ENCODE measurements at regions not wholly inside any gene's neighbourhood (a gene's known extent, or its start where the extent isn't known, plus 50 kb on each side); places are given as distances from the start of the nearest gene placed in this dataset.
"Not testable (repeated sequence)": the region's sequence is repeated elsewhere in the genome, so short reads cannot be mapped to it uniquely, and the experiment has no call there.

DNA sequence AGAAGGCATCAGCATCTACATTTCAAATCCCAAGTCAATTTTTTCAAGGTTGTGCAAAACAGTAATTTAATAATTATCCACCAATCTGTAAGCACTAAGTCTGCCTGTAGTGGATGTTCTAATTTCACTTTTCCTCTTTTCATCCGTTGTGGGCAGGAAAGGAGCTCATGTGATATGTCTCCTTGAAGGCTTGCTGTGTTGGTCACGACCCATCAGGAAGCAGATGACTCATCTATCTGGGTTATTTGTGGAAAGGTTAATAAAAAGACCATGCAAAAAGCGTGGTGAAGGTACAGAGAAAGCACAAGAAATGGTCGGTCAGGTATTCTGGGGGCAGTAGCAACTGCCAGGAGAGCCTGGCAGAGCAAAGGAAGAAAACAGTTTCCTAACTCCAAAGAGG, 476.7 kb upstream of the RAB6C start:
- TF ChIP-seq, protein P1, sequence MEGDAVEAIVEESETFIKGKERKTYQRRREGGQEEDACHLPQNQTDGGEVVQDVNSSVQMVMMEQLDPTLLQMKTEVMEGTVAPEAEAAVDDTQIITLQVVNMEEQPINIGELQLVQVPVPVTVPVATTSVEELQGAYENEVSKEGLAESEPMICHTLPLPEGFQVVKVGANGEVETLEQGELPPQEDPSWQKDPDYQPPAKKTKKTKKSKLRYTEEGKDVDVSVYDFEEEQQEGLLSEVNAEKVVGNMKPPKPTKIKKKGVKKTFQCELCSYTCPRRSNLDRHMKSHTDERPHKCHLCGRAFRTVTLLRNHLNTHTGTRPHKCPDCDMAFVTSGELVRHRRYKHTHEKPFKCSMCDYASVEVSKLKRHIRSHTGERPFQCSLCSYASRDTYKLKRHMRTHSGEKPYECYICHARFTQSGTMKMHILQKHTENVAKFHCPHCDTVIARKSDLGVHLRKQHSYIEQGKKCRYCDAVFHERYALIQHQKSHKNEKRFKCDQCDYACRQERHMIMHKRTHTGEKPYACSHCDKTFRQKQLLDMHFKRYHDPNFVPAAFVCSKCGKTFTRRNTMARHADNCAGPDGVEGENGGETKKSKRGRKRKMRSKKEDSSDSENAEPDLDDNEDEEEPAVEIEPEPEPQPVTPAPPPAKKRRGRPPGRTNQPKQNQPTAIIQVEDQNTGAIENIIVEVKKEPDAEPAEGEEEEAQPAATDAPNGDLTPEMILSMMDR (IDR thresholded peaks at IDR 0.05; ENCODE audit: control insufficient read depth, extremely low read depth, insufficient read depth) = no peak
- no peak for DNase-seq (ENCODE audit: low read depth)
- H3K4me3 ChIP-seq (ENCODE audit: low read depth, low read length) = no peak overlapping the region

DNA sequence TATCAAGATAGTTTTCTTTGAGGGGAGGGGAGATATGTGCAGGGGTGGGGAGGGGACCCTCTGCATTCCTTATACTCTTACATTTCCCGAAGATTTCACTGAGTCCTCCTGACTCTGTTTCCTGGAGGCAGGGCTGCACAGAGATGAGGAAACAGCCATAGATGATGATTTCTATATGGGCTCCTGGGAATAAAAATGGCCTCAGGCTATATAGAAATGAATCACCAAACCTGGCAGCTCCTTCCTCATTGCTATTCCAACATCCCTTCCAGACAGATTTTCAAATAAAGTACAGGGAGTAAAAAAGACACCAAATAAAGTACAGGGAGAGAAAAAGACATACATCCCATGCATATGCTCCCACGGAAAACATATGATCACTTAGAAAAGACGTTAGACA, 474.8 kb upstream of the RAB6C start:
- TF ChIP-seq, protein P1 (IDR thresholded peaks at IDR 0.05; ENCODE audit: control insufficient read depth, extremely low read depth, insufficient read depth) = no peak
- no peak overlapping the region for H3K4me3 ChIP-seq (ENCODE audit: low read depth, low read length)
- DNase-seq (ENCODE audit: low read depth) = no peak

DNA sequence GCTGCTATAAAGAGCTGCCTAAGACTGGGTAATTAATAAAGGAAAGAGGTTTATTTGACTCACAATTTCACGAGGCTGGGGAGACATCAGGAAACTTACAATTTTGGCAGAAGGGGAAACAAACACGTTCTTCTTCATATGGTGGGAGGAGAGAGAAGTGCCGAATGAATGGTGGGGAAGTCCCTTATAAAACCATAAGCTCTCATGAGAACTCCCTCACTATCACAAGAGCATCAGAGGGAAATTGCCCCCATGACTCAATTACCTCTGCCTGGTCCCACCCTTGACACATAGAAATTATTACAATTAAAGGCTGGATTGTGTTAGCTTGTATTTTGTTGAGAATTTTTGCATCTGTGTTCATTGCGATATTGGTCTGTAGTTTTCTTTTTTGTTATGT, 460.5 kb upstream of the RAB6C start:
- H3K4me3 ChIP-seq (ENCODE audit: low read depth, low read length) = no peak overlapping the region
- TF ChIP-seq, protein P1 (IDR thresholded peaks at IDR 0.05; ENCODE audit: control insufficient read depth, extremely low read depth, insufficient read depth) = no peak
- no peak for DNase-seq (ENCODE audit: low read depth)

DNA sequence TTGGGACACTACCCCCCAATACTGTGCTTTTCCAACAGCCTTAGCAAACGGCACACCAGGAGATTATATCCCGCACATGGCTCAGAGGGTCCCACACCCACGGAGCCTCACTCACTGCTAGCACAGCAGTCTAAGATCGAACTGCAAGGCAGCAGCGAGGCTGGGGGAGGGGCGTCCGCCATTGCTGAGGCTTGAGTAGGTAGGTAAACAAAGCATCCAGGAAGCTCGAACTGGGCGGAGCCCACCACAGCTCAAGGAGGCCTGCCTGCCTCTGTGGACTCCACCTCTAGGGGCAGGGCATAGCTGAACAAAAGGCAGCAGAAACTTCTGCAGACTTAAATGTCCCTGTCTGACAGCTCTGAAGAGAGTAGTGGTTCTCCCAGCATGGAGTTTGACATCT, 447.3 kb upstream of the RAB6C start:
- DNase-seq (ENCODE audit: low read depth); H3K4me3 ChIP-seq (ENCODE audit: low read depth, low read length): not testable (repeated sequence)

DNA sequence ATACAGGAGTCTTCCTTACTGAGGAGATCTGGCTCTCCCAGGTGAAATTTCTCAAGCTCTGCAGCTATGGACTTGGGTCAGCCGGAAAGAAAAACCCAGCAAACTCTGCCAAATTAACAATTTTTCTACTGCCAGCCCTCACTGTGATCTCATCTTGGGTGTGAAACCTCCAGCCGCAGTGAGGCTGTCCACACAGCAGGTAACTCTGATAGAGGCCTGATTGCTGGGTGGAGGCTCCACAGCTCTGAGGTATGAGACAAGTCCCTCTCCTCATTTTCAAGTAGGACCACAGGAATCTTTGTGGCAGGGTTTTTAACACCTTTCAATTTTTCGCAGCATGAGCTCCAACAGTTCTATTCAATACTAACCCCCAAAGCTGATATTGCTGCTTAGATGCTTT, 430.6 kb upstream of the RAB6C start:
- no peak overlapping the region for H3K4me3 ChIP-seq (ENCODE audit: low read depth, low read length)
- TF ChIP-seq, protein P1 (IDR thresholded peaks at IDR 0.05; ENCODE audit: control insufficient read depth, extremely low read depth, insufficient read depth) = no peak
- DNase-seq (ENCODE audit: low read depth) = no peak

DNA sequence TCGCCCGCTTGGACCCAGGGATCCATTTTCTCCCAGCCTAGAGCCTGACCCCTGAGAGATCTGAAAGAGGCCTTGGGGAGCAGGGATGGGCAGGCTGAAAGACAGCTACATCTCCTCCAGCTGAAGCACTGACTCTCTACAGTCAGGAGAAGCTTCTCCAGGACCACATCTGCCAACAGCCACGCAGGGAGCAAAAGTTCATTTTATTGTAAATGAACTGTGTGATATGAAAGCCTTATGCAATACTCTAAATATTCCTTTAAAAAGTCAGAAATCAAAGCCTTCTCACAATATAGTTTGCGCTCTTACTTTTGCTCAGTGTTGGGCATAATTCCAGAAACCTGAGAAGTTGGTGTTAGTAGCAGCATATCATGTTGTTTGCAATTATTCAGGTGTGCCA, 428.9 kb upstream of the RAB6C start:
- TF ChIP-seq, protein P1 (IDR thresholded peaks at IDR 0.05; ENCODE audit: control insufficient read depth, extremely low read depth, insufficient read depth) = no peak
- DNase-seq (ENCODE audit: low read depth) = no peak

DNA sequence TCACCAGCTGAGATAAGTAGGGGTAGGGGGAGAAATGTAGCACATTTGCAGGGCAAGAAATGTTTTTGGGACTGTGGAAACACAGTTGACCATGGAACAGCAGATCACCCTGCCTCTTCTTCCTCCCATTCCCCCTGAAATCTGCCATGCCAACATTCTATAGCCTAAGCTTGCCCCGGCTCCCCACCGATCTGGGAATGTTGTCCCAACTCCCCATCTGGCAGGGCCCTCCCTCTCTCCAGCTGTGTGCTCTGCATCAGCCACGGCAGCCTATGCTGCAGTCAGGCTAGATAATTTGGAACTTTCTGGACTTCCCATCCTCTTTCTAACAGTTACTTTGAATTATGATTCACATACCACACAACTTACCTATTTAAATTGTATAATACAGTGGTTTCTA, 425.1 kb upstream of the RAB6C start:
- no peak for DNase-seq (ENCODE audit: low read depth)
- H3K4me3 ChIP-seq (ENCODE audit: low read depth, low read length) = no peak overlapping the region
- TF ChIP-seq, protein P1 (IDR thresholded peaks at IDR 0.05; ENCODE audit: control insufficient read depth, extremely low read depth, insufficient read depth) = no peak

More for the DNA sequence above, 428.9 kb upstream of the RAB6C start:
- H3K4me3 ChIP-seq (ENCODE audit: low read depth, low read length) = no peak overlapping the region

Data from LNCaP clone FGC (cell line).